GM18505 (cell line): ENCODE measurements at regions not wholly inside any gene's neighbourhood (a gene's known extent, or its start where the extent isn't known, plus 50 kb on each side); places are given as distances from the start of the nearest gene placed in this dataset.

ENCODE experiments used
- ATAC-seq: cut with Tn5 transposase; IDR thresholded peaks from one replicate; pipeline ENCODE4 v1.9.1; 2021; ENCODE audit not compliant: unreplicated experiment
- POLR2A ChIP-seq: IDR thresholded peaks from 4 replicates; pipeline ENCODE4 v1.6.1; 2011; ENCODE audit warnings: borderline replicate concordance; ENCODE audit not compliant: insufficient read depth, insufficient read length; ENCODE audit errors: extremely low read depth

DNA sequence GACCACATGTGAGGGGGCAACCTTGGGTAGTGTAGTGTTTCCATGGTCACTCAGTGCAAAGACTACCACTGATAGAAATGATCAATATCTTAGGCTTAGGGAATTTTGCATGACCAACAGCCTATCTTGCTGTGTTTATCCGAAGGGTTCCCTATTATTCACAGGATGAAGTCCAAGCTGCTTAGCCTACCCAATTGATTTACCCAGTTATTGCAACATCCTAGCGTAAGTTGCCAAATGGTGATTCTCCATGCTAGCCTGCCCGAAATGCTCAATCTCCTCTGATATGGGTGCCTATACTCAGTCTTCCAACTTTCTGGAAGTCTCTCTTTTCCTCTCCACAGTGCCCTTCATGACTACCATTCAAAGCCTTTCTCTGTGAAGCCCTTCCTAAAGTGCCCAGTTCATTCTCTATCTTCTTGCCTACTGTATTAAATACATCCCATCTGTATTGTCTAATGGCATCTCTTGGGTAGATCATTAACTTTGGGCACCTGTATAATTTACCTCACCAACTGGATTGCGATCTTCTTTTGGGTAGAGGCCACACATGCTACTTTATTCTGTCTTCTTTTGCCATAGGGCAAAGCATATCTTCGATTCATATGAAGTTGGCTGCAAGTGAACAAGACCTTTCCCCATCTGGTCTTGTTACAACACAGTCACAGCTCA is 240.5 kb downstream of the CLIC5 start:
- no peak for ATAC-seq
- no peak for TF ChIP-seq POLR2A

- ATAC-seq: no peak
- no peak for TF ChIP-seq POLR2A
Measured at GRCh38 chr6:45773906-45774305, 241.8 kb downstream of the CLIC5 start.

- ATAC-seq: no peak
- no peak for TF ChIP-seq POLR2A
Measured at GRCh38 chr6:45772886-45773495, 242.7 kb downstream of the CLIC5 start.

DNA sequence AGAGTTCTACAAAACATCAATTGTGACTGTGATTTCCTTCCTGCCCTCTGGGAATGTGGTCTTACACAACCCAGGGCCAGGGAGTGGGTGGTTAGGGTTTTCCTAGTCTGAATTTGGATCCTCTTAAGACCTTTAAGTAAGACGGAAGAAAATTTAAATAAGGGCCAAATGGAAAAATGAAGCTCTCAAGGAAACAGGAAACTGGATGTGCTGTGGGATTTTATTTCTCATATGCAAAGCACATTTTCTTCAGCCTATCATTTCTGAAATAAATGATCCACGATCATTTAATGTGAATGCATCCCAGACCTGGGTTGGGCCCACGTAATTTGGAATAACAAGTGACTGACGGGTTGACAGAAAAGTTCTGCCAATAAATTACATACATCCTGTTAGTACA is 243.6 kb downstream of the CLIC5 start:
- TF ChIP-seq POLR2A: no peak
- ATAC-seq: no peak

GRCh38 chr6:45763281-45763680 is 252.4 kb downstream of the CLIC5 start:
- TF ChIP-seq POLR2A: no peak
- no peak for ATAC-seq

- no peak for TF ChIP-seq POLR2A
- ATAC-seq: no peak
Measured at GRCh38 chr6:45759472-45759810, 256.2 kb downstream of the CLIC5 start.

- ATAC-seq: no peak
- no peak for TF ChIP-seq POLR2A
Measured at GRCh38 chr6:45758787-45759471, 256.7 kb downstream of the CLIC5 start.

- TF ChIP-seq POLR2A: no peak
- ATAC-seq: no peak
Measured at GRCh38 chr6:45757443-45758130, 258.1 kb downstream of the CLIC5 start.

DNA sequence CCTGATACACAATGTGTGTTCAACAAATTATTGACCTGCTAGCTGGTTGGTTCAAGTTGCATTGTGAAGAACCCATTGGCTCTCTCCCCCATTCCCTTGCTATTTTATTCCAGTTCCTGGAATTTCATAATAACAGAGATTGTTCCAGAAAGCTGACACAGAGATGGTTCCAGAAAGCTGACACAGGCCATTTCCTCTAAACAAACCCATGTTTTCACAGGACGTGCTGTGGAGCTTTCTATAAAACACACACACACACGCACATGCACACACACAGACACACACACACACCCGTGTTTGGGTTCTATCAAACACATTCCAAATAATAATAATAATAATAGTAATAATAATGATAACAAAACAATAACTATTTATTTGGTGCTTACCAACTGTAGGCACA is 259.1 kb downstream of the CLIC5 start:
- no peak for TF ChIP-seq POLR2A
- ATAC-seq: no peak

DNA sequence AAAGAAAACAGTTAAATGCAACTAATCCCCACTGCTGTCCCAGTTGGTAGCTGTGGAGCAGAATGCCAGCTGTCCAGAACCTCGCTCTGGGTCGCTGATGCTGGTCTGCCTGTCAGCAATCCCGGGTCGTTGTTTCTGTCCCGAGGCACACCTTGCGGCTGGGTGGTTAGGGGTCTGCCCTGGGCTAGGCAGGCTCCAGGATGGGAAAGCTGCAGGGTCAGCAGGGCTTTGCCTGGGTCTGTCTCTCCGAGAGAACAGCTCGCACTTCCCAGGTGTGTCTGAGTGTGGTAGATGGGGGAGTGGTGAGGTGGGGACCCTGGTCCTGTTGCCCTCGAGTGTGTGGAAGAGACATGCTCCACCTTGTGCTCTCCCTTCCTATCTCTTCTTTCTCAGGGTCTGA is 261.2 kb downstream of the CLIC5 start:
- no peak for TF ChIP-seq POLR2A
- no peak for ATAC-seq

DNA sequence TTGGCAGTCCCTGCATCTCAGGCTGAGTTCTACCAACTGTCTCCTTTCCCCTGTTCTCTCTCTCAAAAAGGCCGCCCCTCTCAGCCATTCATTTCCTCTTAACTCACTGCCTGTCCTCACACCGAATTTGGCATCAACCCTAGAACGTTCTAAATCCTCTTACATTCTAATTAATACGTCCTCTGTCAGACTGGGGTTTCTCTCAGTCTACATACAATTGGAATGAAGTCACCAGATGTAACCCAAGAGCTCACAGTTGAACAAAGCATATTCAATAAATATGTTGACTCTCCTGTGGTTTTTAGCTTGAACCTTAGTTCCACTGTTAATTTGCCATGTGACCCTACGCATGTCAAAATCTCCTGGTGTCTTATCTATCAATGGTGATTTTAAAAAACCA is 269.6 kb downstream of the CLIC5 start:
- TF ChIP-seq POLR2A: no peak
- no peak for ATAC-seq

DNA sequence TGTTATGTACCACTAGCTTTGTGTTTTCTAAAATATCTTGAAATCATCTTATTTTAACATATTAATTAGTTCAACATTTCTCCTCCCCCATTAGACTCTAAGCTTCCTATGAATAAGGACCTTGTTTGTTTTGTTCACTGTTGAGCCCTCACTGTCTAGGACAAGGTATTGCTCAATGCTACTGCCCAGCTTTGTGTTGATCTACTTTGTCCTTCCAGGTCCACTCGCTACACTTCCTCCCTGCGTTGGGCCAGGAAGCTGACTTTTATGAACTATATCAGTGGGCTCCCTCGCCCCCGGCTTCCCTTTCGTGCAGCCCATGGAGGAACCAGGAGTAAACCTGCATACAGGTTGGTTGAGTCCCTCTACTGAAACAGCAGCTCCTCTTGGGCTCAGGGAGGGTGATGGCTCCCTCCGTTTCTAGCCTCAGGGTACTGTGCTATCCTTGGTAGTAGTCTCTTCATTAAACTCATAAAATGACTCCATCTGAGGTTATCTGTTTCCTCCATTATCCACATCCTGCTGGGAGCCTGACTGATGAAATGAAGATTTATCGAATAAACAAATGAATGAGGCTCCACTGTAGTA is 272.5 kb downstream of the CLIC5 start:
- no peak for ATAC-seq
- TF ChIP-seq POLR2A: no peak

GRCh38 chr6:45742591-45742990 is 273.1 kb downstream of the CLIC5 start:
- ATAC-seq: no peak
- no peak for TF ChIP-seq POLR2A
